DMS153 (cell line): ENCODE measurements at regions not wholly inside any gene's neighbourhood (a gene's known extent, or its start where the extent isn't known, plus 50 kb on each side); places are given as distances from the start of the nearest gene placed in this dataset.

Source experiments
- DNase-seq: peaks from one replicate; lab custom pipeline; 2025; lab: John Stamatoyannopoulos, UW

DNA sequence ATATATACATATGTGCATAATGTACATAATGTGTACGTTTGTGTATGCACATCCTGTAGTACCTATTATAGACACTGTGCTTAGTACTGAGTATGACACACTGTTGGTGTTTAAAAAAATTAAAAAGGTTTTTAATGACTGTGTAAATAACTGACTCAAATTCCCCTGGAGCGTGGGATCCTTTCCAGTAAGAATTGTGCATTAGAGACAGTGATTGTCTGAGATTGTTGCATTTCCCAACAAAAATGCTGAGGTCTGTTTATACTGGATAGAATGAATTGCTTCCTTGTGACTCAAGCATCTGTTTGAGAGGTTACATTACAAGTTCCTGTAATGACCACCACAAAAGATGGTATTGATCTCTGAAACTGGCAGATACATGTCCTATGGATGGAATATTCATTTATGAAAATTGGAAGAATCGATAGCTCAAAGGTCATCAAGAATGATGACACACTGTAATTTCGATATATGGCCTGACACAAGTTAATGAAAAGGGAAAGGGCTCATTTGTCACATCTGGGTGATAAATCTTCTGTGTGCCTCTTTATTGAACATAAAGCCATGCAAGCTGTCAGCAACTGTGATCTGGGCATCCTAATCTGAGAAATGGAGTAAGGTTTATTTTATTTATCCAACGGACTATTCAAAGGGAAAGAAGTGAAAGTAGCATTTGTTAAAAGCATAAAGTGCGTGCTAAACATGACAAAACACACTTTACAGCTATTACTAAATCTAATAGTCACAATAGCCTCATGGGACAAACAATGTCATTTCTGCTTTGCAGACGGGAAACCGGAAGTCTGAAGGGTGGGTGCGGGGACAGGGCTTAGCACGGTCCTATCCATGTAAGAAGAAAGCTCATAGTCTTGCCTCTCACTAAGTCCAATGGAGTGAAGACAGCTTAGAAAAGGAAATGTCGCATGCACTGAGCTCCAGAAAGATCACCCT is 228.8 kb downstream of the CDH11 start:
- DNase-seq: no peak

DNA sequence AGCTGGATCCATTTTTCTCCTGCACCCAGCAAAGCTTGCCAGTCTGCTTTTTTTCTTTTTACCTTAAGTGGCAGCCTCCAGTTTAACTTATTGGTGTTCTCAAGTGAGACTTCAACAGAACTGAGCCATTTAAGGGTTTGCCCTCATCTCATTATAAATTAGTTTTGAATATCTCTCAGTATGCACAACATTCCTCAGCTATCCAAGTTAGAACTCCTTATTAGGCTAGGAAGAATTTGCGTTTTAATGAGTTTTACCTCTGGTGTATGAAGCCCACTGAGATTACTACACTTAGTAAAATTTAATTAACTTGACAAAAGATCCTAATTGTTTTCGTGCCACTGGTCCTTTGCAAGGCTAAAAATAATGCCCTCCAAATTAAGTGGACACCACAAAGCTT is 232.4 kb downstream of the CDH11 start:
- DNase-seq: no peak

DNA sequence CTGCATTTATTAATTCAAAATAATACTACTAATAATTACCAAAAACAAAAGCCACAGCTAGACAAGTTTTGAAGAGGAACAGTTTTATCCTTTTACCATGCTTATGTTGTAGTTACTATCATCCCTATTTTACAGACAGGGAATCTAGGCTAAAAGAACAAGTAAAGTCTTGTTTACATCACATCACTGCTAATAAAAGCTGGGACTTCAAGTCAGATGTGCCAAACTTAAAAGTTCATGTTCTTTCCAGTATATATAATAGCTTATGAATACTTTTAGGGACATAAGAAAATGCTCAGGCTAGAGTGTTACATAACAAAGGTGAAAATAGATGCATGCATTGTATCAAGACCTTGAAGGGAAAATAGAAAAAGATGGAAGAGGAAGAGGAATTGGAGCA is 234.2 kb downstream of the CDH11 start:
- no peak for DNase-seq

DNA sequence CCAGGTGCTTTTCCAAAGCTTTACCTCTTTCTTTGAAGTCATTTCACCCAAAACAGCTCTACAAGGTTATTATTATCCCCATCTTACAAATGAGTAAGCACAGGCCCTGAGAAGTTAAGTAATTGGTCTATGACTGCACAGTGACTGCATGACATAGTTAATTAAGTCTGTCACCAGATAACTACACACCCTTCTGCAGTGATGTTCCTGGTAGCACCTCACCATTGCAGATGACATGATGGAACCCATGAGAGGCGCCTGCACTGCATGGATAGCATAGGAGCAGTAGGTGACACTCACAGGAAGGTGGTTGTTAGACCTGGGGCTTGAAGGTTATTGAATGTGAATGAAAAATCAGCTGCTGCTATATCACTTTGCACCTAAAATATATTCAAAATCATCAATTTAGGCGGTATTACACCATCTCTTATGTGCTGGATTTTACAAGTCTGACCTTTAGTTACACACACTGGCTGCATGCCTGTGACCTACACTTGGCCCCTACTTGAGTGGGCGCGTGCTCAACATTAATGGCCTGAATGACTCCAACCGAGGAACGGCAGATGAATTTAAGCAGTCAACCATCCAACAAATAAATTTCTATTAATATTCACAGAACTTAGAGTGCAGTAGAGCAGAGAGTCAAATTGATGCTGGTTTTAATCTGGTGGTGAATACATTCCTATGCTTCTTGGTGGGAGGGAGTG is 239.6 kb downstream of the CDH11 start:
- no peak for DNase-seq

DNA sequence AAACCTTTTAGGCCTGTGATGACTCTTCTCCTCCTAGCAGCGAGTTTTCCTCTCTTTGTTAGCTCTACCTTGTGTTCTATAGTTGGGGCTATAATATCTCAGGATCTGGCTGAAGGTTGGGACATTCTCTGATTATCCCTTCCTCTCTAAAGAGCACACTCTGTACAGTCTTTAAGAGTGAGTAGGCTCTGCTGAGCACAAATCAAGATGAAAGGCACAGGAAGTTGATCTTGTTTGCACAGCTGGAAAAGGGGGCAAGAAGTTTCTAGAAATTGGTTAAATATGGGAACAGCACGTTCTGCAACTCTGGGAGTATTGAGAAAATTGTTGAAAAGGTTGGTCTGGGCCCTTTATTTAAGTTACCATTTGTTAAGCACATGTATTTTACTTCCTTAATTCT is 240.9 kb downstream of the CDH11 start:
- no peak for DNase-seq

DNA sequence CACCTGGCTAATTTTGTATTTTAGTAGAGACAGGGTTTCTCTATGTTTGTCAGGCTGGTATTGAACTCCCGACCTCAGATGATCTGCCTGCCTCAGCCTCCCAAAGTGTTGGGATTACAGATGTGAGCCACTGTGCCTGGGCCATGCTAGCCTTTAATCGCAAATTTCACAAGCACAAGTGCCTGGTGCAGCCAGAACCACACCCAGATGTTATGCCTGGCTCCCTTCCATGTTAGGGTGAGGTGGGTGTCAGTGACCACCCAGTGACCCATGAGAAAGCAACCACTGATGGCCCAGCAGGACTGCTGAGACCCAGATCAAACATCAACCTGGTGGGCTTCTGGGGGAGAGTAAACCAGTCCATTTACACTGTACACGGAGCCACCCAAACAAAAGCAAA is 241.9 kb downstream of the CDH11 start:
- no peak for DNase-seq

DNA sequence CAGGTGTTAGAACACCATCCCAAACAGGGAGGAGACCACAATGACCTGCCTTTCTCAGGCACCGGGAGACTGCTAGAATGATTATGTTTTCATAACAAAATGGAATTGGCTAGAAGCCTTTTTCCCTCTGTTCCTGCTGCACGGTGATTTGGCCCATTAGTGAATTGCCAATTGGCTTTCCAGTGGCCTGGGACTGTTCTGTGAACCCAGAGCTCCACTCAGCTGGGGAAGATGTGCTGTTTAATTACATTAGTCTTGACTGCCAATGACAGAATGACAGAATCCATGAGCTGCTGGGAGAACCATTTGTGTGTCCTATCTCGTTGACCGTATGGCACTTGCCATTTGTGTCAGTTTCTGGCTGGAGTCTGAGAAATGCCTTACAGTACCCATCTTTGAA is 242.9 kb downstream of the CDH11 start:
- DNase-seq: no peak

DNA sequence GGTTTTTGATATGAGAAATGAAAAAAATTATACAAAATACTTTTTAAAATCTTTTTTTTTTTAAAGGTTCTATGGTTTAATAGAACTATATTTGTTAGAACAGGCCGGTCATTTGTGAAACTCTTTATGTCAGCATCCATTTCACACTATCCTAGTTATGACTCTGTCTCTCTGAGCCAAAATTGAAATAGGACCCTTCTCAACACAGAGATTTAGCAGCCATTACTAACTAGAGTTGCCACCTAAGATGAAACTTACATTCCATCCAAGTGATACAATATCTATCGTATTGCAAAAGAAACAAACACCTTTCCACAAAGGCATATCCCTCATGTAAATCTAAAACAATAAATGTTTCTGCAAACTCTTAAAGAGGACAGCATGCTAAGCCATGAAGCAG is 249.8 kb downstream of the CDH11 start:
- DNase-seq: no peak

DNA sequence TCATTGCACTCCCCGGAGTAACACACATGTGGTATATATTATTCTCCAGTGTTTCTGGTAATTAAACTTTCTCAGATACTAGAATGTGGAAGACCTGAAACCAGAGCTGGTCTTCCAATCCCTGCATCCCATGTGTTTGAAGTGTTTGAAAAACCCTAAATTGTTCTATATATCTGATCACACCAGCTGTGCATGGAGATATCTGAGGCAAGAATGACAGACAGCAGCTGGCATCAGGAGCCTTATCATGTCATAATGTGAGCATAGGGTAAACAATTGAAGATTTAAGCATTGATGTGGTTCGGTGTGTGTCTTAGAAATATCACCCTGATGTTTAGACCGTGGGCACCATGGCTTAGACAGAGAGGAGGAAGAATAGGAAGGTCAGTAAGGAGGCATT is 251.0 kb downstream of the CDH11 start:
- no peak for DNase-seq

DNA sequence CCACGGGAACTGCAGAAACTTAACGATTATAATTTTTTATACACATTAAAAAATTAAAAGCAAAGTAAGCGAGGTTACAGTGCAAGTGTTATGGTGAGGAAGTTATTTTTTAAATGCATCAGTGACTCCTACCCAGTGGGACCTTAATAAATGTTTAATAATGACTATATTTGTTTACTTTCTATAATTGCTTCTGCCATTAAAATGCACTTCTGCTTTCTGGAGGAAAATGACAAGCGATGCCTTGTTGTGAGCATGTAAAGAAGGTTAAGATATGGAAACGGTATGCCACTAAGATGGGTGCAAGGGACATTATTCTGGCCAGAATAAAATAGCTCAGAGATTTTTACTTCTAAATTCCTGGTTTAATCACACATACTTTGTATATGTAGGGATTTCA is 252.1 kb downstream of the CDH11 start:
- no peak for DNase-seq

DNA sequence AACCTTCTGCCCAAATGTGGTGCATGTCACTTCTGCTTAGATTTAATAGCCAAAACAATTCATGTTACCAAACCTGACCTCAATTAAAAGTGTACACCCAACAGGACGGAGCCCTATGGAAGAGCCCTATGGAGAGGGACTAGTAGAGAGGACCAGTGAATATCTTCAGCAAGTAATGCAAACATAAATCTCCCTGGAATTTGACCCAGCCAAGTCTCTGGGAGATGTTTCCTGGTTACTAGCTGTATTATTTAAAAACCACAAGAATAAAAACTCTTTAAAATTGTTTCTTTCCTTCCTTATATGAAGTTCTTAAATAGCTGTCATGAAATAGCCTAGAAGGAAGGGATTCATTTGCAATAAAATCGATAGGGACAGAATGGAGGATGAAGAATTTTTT is 255.8 kb downstream of the CDH11 start:
- no peak for DNase-seq

DNA sequence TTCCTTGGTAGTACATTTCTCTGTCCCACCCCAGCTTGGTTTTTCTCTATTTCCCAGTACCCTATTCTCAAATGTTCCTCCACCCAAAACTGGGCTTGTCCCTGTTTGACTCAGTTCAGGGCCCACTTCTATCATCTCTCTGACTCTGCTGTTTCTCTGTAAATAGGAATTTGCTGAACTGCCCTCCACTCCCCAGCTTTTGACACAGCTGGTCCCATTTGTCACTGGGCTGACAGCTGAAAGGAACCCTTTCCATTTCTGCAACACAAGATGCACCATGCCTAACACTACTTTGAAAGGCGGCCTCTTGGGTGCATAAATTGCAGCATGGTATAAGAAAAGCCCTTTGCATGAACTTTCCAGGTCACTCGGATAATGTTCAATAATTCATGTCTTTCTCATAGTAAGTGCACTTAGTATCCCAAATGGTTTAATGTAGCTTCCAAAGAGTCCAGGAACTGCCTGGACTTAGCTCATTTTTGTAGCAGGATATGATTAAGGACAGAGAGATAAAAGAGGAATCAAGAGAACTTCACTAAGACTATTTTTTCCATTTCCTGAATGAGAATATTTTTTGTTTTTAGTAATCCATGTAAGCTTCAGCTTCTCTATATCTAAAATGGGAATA is 256.7 kb downstream of the CDH11 start:
- no peak for DNase-seq

DNA sequence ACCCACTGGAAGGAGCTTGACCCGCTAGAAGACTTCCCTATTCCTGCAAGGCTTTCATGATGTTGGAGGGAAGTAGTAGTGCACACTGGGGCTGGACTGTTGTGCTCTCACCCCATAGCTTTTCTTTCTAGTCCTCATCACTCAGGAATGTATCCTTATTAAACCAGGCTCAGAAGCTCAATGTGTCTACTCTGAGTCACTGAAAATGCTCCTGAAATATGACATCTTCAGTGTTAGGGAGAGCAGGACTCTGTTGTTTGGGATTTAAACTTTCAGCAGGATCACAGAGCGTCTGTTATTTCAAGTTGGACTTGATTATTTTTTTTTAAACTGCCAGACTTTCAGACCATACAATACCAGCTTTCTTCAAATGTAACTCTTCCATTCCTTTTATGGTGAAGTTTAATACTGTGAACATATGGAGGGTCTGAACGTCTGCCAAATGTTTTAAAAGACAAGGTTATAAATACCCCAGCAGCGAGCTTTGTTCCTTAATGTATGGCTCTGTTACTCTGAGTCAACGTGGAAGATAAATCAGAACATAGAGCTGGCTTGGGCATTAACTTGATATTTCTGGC is 257.5 kb downstream of the CDH11 start:
- no peak for DNase-seq

DNA sequence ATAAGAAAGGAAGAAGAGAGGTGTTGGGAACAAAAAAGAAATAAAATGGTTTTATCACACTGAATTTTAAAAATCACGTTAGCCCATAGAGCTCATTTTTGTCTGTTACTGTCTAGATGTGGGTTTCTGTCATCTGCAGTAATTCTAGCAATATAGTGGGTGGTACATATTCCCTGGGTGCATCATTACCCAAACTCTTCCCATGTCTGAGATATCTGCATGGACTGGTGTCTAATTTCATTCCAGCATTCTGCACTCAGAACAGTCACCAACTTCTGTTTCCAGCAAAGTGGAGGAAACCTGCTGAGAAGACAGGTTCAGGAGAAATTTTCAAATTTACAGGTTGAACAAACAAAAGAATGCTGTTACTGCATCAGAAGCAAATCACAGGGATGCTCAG is 263.8 kb downstream of the CDH11 start:
- DNase-seq: no peak

DNA sequence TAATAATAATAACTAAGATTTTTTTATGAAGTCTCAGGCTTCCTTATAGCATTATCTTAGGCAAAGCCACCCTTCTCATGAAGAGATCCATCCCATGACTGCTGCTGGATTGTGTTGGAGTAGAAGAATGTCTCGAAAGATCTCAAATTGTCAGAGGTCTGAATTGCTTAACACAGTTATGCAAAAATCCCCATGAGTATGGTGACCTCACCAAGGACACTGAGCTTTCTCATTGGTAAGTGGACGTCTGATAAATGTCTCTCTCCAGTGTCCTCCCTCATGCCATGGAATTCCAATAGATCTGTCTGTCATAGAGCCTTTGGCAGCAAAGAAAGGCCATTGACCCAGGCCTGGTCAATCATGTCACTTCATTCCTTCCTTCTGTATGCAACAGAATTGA is 264.5 kb downstream of the CDH11 start:
- no peak for DNase-seq

DNA sequence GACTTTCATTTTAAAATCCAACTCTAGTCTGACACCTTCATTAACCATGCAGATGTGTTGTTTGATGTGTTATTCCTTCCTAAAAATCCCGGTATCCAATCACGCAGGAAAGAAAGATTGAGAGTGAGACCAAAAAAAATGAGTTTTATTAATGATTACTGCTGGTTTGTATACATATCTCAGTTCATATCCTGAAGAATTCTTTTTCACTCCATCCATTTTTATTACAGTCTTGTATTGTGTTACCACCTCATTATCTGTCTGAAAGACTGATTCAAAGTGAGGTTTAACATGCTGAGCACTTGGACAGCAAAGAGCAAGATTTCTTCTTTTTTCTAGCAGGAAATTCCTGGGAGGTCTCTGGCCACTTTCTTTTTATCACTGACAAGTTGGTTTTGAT is 268.3 kb downstream of the CDH11 start:
- no peak for DNase-seq

DNA sequence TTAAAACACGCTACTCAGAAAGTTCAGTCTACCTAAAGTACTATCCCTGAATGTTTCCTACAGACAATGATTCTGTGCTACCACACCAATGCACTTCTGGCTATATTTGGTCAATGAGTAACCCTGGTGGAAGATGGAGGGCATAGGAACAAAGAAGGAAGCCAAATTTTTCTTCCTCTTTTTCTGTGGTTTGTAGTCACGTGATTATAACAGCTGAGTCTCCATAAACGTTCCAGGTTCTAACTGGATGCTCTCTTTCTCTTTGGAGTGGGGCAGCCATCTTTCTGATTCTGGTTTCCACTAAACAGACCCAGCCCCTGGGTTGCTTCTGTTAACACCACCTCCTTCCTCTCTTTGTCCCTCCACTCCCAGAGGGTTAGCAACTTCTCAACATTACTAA is 274.9 kb downstream of the CDH11 start:
- no peak for DNase-seq

DNA sequence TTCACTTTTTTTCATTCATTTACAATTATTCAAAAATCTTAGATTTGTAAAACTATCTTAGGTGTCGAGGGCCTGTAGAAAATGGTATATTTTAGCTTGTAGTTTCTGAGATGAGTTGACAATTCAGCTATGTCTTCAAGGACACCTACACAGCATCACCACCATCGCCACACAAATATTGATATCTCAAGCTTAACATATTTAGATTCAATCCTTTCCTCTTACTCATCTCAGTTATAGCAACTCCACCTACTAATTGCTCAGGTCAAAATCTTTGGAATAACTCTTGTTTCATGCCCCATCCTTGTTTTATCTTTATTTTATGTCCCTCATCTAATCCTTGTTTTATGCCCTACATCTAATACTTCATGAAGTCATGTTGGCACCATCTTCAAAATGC is 276.8 kb downstream of the CDH11 start:
- DNase-seq: no peak

DNA sequence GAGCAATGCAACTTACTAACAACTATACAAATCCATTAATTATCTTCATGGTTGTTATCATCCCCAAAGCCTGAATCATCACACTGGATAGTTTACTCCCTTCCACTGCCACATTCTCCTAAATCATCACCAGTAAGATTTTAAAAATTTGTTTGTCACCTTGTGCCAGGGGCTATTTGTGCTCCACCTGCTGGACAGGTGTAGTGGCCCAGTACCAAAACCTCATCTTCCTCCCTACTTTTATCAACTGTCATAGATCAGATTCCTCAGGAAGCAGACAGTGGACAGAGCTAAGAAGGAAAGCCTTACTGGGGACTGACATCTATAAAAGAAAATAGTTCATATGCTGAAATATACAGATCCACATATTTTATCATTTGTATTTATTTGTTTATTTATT is 280.4 kb downstream of the CDH11 start:
- no peak for DNase-seq

DNA sequence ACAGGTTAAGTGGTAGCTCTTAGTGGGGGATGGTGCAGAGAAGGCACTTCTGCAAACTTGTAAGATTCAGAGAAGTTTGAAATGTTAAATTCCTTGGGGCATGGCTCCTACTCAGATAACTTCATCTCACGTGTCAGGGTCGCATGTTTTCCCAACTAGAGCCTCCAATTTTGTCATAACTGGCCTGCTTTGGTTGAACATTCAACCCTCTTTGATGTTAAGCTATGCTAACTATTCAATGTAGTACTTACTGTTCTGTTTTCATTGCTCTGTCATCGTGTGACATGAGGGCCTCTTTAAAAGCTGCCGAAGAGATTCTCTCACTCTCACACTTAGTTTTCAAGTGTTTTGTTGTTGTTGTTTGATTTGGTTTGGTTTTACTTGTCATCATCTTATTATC is 280.8 kb downstream of the CDH11 start:
- no peak for DNase-seq

DNA sequence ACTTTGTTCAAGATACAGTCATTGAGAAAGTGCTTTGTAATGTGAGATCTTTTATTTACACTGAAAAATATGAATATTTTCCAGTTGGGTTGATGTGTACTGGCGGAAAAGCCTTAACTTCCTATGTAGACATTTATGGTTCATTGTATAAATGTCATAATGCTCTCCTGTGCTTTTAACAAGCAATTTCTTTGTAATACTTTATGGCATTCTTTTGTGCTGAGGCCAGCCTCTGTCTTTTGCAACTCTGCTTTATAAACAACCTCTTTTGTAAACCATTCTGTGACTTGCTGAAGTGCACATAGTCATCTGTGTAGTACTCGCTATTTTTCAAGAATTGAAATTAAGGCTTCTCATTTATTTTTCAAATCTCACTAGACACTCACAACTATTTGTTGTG is 291.2 kb downstream of the CDH11 start:
- DNase-seq: no peak

DNA sequence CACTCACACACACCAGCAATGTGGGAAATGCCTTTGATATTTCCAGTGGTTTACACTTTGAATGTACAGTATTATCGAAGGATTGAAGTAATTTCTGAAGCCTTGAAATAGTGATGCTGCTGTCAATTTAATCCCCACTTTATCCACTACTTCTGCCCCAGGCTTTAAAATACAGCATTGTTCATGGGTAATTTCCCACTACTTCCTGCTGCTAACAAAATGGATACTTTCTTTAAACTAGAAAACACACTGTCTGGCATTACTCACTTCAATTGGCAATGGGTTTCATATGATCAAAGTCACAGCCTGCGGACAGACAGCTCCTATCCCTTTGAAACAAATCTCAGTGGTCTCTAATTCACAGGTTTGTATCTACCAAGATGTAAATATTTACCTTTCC is 292.2 kb downstream of the CDH11 start:
- no peak for DNase-seq

DNA sequence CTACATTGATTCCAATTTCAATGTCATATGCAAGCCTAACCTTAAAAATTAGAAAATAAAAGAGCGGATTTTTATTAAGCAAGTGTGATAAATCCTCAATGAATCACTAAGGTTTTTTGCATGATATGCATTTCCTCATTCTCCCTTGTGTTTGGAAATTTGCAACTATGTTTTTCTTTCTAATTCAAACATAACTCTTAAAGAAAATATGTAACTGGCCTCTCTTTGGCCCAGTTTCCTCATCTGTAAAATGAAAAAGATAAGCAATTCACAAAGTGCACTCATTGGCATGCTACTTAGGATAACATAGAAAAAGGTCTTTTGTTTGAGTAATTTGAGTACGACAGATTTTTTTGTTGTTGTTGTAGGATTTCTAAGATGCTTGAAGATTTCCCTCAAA is 295.5 kb downstream of the CDH11 start:
- DNase-seq: no peak
